ENCODE measurements at regions not wholly inside any gene's neighbourhood (a gene's known extent, or its start where the extent isn't known, plus 50 kb on each side); places are given as distances from the start of the nearest gene placed in this dataset.

- no peak overlapping the region for H3K4me3 ChIP-seq (ENCODE audit: low read depth, low read length)
- no peak for TF ChIP-seq CTCF (IDR thresholded peaks at IDR 0.05; ENCODE audit: insufficient read depth, low read depth, low read length, missing control alignments)
Measured at GRCh38 chr3:35523074-35523473, 116.3 kb upstream of the ARPP21 start.

GRCh38 chr3:35523838-35524237 is 115.5 kb upstream of the ARPP21 start:
- no peak for TF ChIP-seq CTCF (IDR thresholded peaks at IDR 0.05; ENCODE audit: insufficient read depth, low read depth, low read length, missing control alignments)
- H3K4me3 ChIP-seq (ENCODE audit: low read depth, low read length): no peak overlapping the region
- no peak for DNase-seq (ENCODE audit: low read depth)

More at GRCh38 chr3:35523074-35523473, 116.3 kb upstream of the ARPP21 start:
- DNase-seq (ENCODE audit: low read depth): no peak

GRCh38 chr3:35524856-35525255 is 114.5 kb upstream of the ARPP21 start:
- no peak for DNase-seq (ENCODE audit: low read depth)
- no peak for TF ChIP-seq CTCF (IDR thresholded peaks at IDR 0.05; ENCODE audit: insufficient read depth, low read depth, low read length, missing control alignments)
- no peak overlapping the region for H3K4me3 ChIP-seq (ENCODE audit: low read depth, low read length)

GRCh38 chr3:35528728-35529127 is 110.6 kb upstream of the ARPP21 start:
- no peak overlapping the region for H3K4me3 ChIP-seq (ENCODE audit: low read depth, low read length)
- no peak for TF ChIP-seq CTCF (IDR thresholded peaks at IDR 0.05; ENCODE audit: insufficient read depth, low read depth, low read length, missing control alignments)
- no peak for DNase-seq (ENCODE audit: low read depth)

GRCh38 chr3:35529337-35529736 is 110.0 kb upstream of the ARPP21 start:
- TF ChIP-seq CTCF (IDR thresholded peaks at IDR 0.05; ENCODE audit: insufficient read depth, low read depth, low read length, missing control alignments): no peak
- H3K4me3 ChIP-seq (ENCODE audit: low read depth, low read length): no peak overlapping the region
- no peak for DNase-seq (ENCODE audit: low read depth)

- no peak overlapping the region for H3K4me3 ChIP-seq (ENCODE audit: low read depth, low read length)
- no peak for TF ChIP-seq CTCF (IDR thresholded peaks at IDR 0.05; ENCODE audit: insufficient read depth, low read depth, low read length, missing control alignments)
- no peak for DNase-seq (ENCODE audit: low read depth)
Measured at GRCh38 chr3:35537265-35537664, 102.1 kb upstream of the ARPP21 start.

- TF ChIP-seq CTCF (IDR thresholded peaks at IDR 0.05; ENCODE audit: insufficient read depth, low read depth, low read length, missing control alignments): no peak
Measured at GRCh38 chr3:35544976-35545375, 94.3 kb upstream of the ARPP21 start.

More at GRCh38 chr3:35544976-35545375, 94.3 kb upstream of the ARPP21 start:
- H3K4me3 ChIP-seq (ENCODE audit: low read depth, low read length): no peak overlapping the region
- no peak for DNase-seq (ENCODE audit: low read depth)
